GM20431 (cell line): ENCODE measurements at regions not wholly inside any gene's neighbourhood (a gene's known extent, or its start where the extent isn't known, plus 50 kb on each side); places are given as distances from the start of the nearest gene placed in this dataset.
"Not testable (repeated sequence)": the region's sequence is repeated elsewhere in the genome, so short reads cannot be mapped to it uniquely, and the experiment has no call there.

Experiments
- in situ Hi-C: fragments of 300-500 bp; cut with MseI, MboI; formaldehyde crosslinking; loops from one replicate; pipeline ENCODE4 v1.15.0; 2020; ENCODE audit warnings: low sequenced_read_pairs; ENCODE audit not compliant: unreplicated experiment

DNA sequence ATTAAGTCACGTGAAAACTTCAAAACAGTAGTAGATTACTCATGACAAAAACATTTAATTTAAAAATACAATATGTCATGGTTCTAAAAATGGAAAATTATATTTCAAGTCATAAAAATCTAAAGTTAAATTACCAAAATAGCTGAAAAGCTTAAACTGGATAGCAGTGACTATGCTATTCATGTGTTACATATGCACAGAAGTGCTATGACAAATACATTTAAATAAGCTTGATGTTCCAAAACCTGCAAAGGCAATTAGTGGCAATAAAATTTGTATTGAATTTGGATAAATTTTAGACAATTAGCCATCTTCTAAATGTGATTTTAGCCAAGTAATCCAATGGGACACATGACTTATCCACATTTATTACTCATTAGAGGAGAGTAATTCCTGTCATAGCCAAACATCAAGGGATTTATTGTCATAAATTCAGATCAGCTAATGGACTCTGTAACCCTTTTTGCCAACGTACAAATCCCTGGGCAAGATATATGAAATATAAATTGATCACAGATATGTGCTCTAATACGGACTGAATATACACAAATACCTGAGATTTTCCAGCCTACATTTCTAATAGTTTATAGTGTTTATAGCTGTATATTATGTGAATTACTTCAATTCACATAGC, 419.4 kb downstream of the ISL1 start:
- in situ Hi-C loops = no loop called here

DNA sequence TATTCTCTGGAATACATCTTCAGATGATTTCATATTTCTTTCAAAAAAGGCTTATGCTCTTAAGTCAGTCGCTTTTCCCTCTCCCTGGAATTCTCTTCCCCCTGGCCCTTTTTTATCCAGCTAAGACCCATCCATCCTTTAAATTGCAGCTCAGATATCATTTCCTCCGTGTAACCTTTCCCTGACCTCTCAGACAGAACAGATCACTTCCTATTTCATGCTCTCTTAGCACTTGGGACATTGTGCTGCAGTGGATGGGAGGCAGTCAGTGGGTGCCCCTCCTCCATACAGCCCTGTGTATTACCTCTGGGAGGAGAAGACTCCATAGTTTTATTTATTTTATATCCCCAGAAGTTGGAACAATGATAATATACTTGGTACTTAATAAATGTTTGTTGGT, 423.4 kb downstream of the ISL1 start:
- in situ Hi-C loops = no loop called here

DNA sequence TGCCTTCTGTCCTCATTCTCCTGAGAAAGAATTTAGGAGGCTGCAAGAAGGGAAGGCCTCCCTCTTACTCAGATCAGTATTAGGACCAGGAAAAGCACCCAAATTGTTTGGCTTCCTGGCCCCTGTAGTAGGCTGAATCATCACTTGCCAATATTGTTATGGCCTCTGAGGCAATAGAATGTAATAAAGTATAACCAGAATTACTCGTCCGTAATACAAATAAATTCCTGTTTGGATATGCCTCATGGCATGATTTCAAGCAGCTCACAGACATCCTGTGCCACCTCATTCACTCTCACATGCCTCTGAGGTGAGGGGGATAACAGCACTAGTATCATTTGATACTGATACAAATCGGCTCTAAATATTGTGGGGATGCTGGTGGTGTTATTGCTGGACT, 427.3 kb downstream of the ISL1 start:
- in situ Hi-C loops = no loop called here

DNA sequence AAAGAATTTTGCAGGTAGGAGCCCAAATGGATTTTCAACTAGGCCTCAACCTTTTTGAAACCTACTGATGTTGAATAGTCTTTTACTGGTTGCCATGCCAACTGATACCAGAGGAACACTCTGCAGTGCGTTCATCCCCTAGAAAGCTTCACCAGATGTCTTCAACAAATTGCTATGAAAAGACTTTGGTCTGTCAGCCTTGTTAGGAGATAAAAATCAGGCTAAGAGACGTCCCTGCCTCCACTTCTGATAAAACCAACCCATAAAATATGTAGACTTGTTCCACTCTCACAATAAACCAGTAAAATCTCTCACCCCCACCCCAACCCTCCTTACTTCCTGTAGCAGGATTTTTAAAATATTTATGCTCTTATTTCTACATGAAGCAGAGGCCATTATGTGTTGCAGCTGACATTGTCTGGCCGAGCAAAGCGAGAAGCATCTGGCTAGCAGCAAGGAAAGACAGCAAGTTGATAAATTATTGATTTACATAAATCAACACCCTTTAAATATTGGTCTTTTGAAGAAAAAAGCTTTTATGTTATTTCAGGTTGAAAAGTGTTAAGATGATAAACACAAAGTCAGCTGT, 428.7 kb downstream of the ISL1 start:
- in situ Hi-C loops = no loop called here

DNA sequence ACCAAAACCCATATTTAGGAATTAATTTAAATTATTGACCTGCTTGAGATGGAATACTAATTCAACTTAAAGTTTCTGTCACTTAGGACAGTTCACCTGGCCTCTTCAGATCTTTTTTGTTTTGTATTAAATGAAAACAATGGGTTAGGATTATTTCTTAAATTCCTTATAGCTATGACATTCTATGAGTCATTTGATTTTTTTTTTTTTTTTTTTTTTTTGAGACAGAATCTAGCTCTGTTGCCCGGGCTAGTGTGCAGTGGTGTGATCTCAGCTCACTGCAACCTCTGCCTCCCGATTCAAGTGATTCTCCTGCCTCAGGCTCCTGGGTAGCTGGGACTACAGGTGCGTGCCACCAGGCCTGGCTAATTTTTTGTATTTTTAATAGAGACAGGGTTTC, 431.6 kb downstream of the ISL1 start:
- in situ Hi-C loops = not testable (repeated sequence)

DNA sequence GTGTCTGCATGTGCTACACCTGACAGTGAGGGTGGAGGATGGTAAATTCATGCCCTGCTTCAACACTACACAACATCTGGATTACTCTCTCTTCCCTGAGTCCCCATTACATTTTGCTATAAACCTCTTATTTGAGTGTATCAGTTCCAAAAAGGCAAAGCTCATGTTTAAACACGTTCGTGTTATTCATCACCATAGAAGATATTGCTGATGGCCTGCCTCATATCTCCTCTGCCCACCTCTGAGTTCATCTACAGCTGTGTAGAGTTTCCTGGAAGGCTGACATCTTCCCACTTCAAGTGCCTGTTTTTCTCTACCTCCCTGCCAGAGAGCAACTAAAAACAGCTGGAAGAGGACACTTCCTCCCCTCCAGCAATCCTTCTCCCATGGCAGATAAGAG, 433.2 kb downstream of the ISL1 start:
- in situ Hi-C loops = no loop called here

DNA sequence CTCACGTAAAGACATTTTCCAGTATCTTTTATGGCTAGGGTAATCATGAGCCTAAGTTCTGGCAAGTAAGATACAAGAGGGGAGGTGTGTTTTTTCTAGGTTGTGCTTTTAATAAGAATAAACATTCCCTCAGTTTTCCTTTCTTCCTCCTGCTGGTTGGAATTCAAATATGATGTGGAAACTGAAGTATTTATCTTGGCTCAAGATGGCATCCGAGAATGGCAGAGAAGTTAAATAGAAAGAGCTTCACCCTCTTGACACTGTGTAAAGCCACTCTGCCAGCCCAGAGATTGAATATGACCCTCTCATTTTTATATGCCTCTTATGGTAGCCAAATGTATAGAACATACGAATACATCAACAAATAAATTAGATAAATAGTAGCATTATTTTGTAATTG, 438.4 kb downstream of the ISL1 start:
- in situ Hi-C loops = no loop called here

DNA sequence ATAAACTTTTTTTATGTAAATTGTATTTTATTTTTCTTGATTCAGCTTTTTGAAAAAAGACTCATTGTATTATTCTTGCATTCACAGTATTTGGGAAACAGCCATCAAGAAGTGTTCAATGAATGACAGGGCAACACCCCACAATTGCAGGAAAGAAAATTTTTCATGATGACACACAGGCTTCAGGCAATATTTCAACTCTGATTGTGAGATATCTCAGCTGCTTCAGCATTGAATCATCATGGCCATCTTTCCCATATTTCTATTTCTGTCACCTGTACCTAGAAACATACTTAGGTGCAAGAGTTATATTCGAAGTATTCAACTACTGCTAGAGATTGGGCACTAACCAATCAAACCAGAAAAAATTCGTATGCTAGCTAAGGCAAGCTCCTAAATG, 446.0 kb downstream of the ISL1 start:
- in situ Hi-C loops = no loop called here

DNA sequence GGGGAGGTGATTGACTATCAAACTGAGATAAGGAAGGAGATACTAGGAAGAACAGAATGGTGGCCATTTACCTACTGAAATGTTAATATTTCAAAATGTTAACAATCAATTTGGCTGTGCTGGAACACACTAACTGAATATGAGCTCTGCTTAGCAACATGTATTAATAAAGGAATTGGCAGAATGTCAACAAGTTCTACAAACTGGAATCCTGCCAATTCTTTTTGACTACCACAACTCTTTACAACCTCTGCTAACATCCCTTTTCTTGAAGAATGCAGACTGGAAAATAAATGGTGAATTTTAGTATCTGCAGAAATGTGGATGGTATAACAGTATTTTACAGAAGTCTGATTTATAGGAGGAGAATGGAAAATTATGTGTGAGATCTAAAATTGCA, 446.4 kb downstream of the ISL1 start:
- in situ Hi-C loops = no loop called here

DNA sequence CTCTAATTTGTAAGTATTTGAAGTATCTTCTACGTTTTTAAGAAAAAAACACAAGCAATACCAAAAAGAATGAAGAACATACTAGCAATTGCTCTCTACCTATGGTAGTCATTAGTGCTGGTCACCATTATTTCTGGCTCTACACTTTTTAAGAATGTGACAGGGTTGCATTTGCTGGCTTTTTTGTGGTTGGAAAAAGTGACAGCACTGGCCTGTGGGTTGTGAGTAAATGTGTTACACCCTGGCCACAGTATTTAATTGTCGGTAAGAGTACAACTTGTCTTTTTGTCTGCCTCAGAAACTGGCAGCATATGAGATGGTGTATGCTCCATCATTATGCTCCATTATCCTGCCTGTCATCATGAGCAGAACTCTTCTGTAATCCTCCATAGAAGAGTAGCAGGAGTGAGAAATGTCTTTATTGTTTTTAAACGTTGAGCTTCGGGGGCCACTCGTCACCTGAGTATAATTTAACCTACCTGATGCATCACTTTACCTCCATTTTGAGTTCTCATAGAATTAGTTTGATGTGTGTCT, 449.8 kb downstream of the ISL1 start:
- in situ Hi-C loops = no loop called here

DNA sequence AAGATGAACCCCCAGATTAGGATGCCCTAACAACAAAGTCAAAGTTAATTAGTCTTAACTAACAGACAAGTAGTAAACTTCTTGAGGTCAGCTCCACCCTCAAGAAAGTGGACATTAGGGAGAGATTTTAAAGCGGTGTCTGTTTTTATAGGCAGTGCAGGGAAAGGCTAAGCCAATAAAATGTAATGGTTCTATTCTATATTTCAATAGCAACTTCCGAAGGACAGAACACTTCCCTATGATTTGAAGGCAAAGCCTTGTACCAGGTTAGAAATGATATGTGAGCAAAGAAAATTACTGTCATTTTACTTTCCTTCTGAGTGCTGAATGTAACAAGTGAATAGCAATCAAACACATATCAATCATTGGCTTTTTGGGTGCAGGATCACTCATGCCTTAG, 455.2 kb downstream of the ISL1 start:
- in situ Hi-C loops = no loop called here

DNA sequence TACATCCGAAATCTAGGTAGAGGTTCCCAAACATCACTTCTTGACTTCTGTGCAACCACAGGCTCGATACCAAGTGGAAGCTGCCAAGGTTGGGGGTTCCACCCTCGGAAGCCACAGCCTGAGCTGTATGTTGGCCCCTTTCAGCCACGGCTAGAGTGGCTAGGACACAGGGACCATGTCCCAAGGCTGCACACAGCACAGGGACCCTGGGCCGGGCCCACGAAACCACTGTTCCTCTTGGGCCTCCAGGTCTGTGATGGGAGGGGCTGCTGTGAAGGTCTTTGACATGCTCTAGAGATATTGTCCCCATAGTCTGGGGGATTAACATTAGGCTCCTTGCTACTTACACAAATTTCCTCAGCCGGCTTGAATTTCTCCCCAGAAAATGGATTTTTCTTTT, 460.6 kb downstream of the ISL1 start:
- in situ Hi-C loops = no loop called here

DNA sequence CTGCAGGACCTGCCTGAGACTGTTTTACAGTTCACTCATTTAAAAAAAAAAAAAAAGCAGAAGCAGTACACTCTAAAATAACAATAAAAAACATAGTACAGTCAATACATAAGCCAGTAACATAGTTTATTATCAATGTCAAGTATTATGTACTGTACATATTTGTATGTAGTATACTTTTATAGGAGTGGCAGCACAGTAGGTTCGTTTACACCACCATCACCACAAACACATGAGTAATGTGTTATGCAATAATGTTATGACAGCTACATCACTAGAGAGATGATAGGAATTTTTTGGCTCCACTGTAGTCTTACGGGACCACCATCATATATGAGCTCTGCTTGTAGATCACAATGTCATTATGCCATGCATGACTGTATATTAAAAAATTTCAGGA, 462.8 kb downstream of the ISL1 start:
- in situ Hi-C loops = no loop called here

DNA sequence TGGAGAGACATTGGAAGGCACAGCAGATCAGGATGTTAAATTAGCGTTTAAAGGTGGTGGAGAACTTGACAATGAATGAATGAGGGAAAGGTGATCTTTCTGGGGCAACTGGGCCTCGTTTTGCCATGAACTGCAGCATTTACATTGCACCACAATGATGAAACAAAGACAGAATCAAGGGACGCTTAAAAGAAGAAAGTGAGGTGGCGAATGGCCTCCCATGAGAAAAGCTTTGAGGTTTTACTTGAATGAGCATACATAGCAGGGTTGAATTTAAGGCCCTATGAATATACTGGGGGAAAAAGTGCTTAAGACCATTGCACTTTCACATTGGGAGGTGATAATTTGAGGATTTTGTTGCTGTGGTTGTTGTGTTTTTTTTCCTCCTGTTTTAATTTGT, 476.4 kb downstream of the ISL1 start:
- in situ Hi-C loops = no loop called here

DNA sequence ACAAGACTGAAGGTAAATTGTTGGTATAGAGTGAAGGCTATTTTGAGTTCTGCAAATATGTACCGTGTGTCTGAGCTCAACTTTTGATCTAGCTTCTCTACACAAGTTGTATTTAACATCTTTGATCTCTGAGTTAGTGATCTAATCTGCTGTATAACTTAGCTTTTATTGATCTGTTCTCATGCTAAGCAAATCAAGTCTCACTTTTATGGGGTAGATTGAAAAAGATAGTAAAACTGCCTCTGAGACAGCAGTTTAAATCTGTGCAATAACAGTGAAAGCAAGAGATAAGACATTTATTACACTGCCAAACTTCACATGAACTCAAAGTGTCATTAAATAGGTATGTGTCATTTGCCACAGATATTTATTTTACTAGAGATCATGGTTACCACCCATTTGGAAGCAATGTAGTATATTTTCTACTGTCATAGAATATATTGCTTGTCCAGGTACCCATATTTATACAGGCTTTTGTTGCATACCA, 477.3 kb downstream of the ISL1 start:
- in situ Hi-C loops = no loop called here

DNA sequence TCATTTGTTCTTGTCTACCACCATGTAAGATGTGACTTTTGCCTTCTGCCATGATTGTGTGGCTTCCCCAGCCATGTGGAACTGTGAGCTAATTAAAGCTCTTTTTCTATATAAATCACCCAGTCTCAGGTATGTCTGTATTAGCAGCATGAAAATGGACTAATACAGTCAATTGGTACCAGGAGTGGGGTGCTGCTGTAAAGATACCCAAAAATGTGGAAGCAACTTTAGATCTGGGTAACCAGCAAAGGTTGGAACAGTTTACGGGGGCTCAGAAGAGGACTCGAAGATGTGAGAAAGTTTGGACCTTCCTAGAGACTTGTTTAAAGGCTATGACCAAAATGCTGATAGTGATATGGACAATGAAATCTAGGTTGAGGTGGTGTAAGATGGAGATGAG, 488.9 kb downstream of the ISL1 start:
- in situ Hi-C loops = no loop called here

DNA sequence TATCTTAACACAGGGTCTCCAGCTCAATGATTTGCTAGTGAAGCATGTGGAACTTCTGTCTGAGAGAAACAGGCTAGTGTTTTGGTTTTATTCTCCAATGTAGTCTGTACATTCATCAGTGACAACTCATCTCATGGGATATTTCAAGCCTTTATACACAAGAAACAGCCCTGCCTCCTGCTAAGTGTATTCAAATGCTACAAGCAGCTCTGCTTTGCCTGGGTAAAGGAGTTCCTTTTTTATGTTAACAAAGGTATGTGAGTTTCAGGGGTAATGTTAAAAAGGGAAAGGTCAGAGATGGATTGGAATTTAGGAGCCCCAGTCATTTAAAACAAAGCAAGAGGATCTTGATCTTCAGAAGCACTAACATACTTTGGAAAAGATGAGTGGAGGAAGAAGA, 498.7 kb downstream of the ISL1 start:
- in situ Hi-C loops = no loop called here

DNA sequence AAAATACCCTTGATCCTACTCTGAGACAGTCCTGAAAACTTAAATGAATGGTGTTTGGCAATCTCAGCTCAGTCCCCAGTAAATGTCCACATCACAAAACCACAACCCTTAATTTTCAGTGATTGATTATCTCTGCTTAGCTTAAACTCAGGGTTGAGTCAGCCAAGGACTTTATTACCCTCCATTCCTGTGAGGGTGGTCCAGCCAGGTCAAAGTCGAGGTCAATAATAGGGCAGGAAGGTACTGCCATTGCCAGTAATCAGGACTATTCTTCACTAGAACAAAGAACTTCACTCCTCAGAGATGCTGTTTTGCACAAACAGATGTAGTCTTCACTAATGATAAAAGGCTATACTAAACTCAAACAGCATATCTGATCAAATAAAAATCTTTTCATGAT, 499.4 kb downstream of the ISL1 start:
- in situ Hi-C loops = no loop called here

DNA sequence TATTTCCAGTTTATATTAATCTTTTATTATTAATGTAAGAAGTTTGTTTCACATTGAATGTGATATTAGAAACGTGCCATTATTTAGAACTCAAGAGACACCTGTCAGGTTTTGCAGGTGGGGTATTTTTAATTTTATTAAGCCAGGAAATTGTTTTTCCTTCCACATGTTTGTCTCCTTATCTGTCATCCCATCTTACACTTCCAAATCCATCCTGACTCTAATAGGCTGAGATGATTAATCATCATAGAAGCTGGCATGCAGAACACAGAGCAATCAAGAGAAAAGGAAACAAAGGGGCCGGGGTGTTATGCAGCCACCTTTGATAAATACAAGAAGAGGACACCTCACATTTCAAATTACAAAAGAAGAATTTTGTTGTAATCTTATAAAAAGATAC, 506.5 kb downstream of the ISL1 start:
- in situ Hi-C loops = no loop called here

DNA sequence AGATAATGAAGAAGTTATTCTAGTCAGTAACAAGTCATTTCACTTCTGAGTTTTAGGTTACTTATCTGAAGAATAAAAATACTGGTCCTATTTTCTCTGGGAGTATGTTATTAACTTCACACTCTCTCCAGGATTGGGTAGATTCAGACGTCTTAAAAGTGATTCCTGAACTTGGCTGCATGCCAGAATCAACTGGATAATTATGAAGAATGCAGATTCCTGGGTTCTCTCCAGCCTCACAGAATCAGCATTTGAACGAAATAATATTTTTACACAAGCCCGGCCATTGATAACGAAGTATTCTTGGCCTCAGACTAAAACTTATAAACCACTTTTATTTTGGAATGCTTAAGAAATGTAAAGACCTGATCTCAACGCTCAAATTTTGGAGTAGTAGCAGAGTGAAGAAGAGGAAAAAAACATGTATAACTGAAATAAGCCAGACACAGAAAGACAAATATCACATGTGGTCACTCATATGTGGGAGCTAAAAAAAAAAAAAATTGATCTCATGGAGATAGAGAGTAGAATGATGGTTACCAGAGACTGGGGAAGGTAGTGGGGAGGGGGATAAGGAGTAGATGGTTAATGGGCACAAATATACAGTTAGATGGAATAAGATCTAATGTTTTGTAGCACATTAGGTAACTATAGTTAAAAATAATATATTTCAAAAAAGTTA, 507.3 kb downstream of the ISL1 start:
- in situ Hi-C loops = no loop called here

DNA sequence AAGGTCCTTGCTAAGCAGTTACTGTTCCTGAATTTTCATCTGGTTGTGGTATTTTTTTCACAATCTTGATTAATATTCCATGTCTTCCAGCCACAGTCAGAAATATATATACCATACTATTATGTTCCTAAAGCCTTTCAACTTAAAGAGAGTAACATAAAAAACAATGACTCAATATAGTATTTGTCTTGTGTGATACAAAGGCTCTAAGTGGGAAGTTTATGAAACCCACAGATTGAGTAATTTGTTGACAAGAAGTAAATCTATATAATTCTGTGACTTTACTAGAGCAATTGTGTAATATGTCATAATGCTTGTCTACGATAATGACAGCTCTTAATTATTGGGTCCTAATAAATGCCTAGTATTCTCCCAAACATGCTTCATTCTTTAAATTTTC, 509.4 kb downstream of the ISL1 start:
- in situ Hi-C loops = no loop called here
